ENCODE measurements at regions not wholly inside any gene's neighbourhood (a gene's known extent, or its start where the extent isn't known, plus 50 kb on each side); places are given as distances from the start of the nearest gene placed in this dataset.
"Not testable (repeated sequence)": the region's sequence is repeated elsewhere in the genome, so short reads cannot be mapped to it uniquely, and the experiment has no call there.

- DNase-seq (ENCODE audit: low read depth): no peak
These were observed 129.3 kb downstream of the LNPK start for GRCh38 chr2:175872721-175873120.

GRCh38 chr2:175872005-175872348, 130.1 kb downstream of the LNPK start:
- no peak for DNase-seq (ENCODE audit: low read depth)

- no peak for DNase-seq (ENCODE audit: low read depth)
These were observed 130.6 kb downstream of the LNPK start for GRCh38 chr2:175871331-175872004.

- DNase-seq (ENCODE audit: low read depth): no peak
These were observed 136.4 kb downstream of the LNPK start for GRCh38 chr2:175865716-175866115.

- DNase-seq (ENCODE audit: low read depth): no peak
These were observed 137.8 kb downstream of the LNPK start for GRCh38 chr2:175864137-175864850.

GRCh38 chr2:175861958-175862357, 140.1 kb downstream of the LNPK start:
- no peak for DNase-seq (ENCODE audit: low read depth)

- DNase-seq (ENCODE audit: low read depth): no peak
These were observed 146.1 kb downstream of the LNPK start for GRCh38 chr2:175855794-175856453.

GRCh38 chr2:175855236-175855635, 146.8 kb downstream of the LNPK start:
- no peak for DNase-seq (ENCODE audit: low read depth)

- no peak for DNase-seq (ENCODE audit: low read depth)
These were observed 147.4 kb downstream of the LNPK start for GRCh38 chr2:175854665-175855064.

- DNase-seq (ENCODE audit: low read depth): no peak
These were observed 147.9 kb downstream of the LNPK start for GRCh38 chr2:175854129-175854528.

- DNase-seq (ENCODE audit: low read depth): no peak
These were observed 148.5 kb downstream of the LNPK start for GRCh38 chr2:175853616-175853890.

GRCh38 chr2:175852879-175853615, 149.0 kb downstream of the LNPK start:
- no peak for DNase-seq (ENCODE audit: low read depth)

GRCh38 chr2:175847128-175847527, 154.9 kb downstream of the LNPK start:
- no peak for DNase-seq (ENCODE audit: low read depth)

- no peak for DNase-seq (ENCODE audit: low read depth)
These were observed 157.9 kb downstream of the LNPK start for GRCh38 chr2:175844169-175844568.

GRCh38 chr2:175843625-175844024, 158.4 kb downstream of the LNPK start:
- no peak for DNase-seq (ENCODE audit: low read depth)

- no peak for DNase-seq (ENCODE audit: low read depth)
These were observed 159.1 kb downstream of the LNPK start for GRCh38 chr2:175842996-175843395.

GRCh38 chr2:175840765-175841164, 161.3 kb downstream of the LNPK start:
- not testable (repeated sequence) for DNase-seq (ENCODE audit: low read depth)

- no peak for DNase-seq (ENCODE audit: low read depth)
These were observed 161.8 kb downstream of the LNPK start for GRCh38 chr2:175840256-175840655.

- no peak for DNase-seq (ENCODE audit: low read depth)
These were observed 163.1 kb downstream of the LNPK start for GRCh38 chr2:175838979-175839378.

- no peak for DNase-seq (ENCODE audit: low read depth)
These were observed 165.0 kb downstream of the LNPK start for GRCh38 chr2:175837046-175837445.

GRCh38 chr2:175836361-175836760, 165.7 kb downstream of the LNPK start:
- DNase-seq (ENCODE audit: low read depth): no peak

- no peak for DNase-seq (ENCODE audit: low read depth)
These were observed 167.6 kb downstream of the LNPK start for GRCh38 chr2:175834477-175834876.

GRCh38 chr2:175832866-175833265, 169.2 kb downstream of the LNPK start:
- DNase-seq (ENCODE audit: low read depth): peak; percentile 61

Measured in forelimb muscle (tissue), 1 donor.